ENCODE measurements at regions not wholly inside any gene's neighbourhood (a gene's known extent, or its start where the extent isn't known, plus 50 kb on each side); places are given as distances from the start of the nearest gene placed in this dataset.

- TF ChIP-seq TAF1 (IDR thresholded peaks at IDR 0.05; ENCODE audit: low read depth) = no peak
- no peak for TF ChIP-seq USF1 (IDR thresholded peaks at IDR 0.05)
- no peak for TF ChIP-seq EP300 (IDR thresholded peaks at IDR 0.05; ENCODE audit: borderline replicate concordance)
- TF ChIP-seq REST (IDR thresholded peaks at IDR 0.05; ENCODE audit: low read depth) = no peak
- TF ChIP-seq MAX (IDR thresholded peaks at IDR 0.05) = no peak
Observed at GRCh38 chr18:10315522-10315921, 138.9 kb upstream of the APCDD1 start.

Data from Ishikawa (cell line).